ENCODE measurements at regions not wholly inside any gene's neighbourhood (a gene's known extent, or its start where the extent isn't known, plus 50 kb on each side); places are given as distances from the start of the nearest gene placed in this dataset.

- Histone ChIP-seq H3K4me1 (ENCODE audit: control insufficient read depth in 3 of 3, insufficient read depth in 2 of 3, low read depth in 1 of 3, low read length in 2 of 3) (peaks cover 3 to 27% (median 12%) of the 10 kb centered on the region in 3 donors), H3K36me3 (ENCODE audit: control insufficient read depth in 3 of 3, insufficient read depth in 2 of 3, low read depth in 1 of 3, low read length in 3 of 3) (peaks cover 0 to 3% (median 0%) of the 10 kb centered on the region in 3 donors), H3K27ac (ENCODE audit: low read depth in 1 of 3, low read length in 2 of 3) (no peak overlapping the region), H3K9me3 (ENCODE audit: control insufficient read depth in 2 of 2, insufficient read depth in 1 of 2, low read depth in 1 of 2, low read length in 1 of 2) (no peaks in the 10 kb centered on the region), H3K27me3 (ENCODE audit: control insufficient read depth in 3 of 3, insufficient read depth in 3 of 3, low read length in 3 of 3) (no peaks in the 10 kb centered on the region), H3K4me3 (ENCODE audit: low read depth in 1 of 3, low read length in 3 of 3) (no peak overlapping the region)
- no peak for FAIRE-seq
- WGBS, 3 donors: 86 to 96% (median 90%) methylated on average over 7 of the region's 7 CpGs
- no peak for DNase-seq
Observed at GRCh38 chr2:134201533-134201932, 52.3 kb upstream of the MGAT5 start.

DNA sequence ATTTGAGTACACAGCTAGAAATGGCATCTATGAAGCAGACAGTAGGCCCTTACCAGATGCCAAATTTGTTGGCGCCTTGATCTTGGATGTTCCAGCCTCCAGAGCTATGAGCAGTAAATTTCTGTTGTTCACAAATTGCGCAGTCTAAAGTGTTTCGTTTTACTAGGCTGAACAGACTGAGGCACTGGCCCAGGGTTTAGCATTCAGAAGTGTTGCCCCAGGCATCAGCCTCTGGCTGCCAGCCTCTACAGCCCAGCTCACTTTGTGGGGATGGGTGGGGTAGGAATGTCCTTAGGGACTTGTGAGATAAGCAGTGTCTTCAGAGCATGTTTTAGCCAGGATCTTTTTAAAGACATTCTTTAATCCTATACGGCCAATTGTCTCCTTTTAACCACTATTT is 51.5 kb upstream of the MGAT5 start:
- WGBS, 3 donors: 76 to 89% (median 86%) methylated on average over 4 of the region's 4 CpGs
- no peak for FAIRE-seq

DNA sequence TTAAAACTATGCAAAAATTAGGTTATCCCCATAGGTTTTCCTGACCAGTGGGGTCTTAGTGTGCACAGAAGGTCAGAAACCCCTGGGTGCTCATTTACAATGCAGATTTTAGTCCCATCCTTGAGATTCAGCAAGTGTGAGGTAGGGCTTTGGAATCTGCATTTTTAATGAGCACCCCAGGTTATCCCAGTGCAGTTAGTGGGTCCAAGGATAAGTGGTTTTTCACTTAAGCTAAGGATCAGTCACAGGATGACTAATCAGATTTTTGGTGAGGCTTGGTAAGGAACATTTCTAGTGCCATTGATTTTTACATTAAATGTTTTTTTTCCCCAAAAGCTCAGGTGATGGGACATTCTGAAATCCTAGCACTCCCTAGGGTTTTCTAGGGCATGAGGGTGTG is 50.7 kb upstream of the MGAT5 start:
- H3K9me3 ChIP-seq (ENCODE audit: control insufficient read depth in 2 of 2, insufficient read depth in 1 of 2, low read depth in 1 of 2, low read length in 1 of 2): no peaks in the 10 kb centered on the region
- FAIRE-seq: no peak
- H3K27ac ChIP-seq (ENCODE audit: low read depth in 1 of 3, low read length in 2 of 3): no peak overlapping the region
- H3K36me3 ChIP-seq (ENCODE audit: control insufficient read depth in 3 of 3, insufficient read depth in 2 of 3, low read depth in 1 of 3, low read length in 3 of 3): peaks cover 0 to 3% (median 0%) of the 10 kb centered on the region in 3 donors
- no peaks in the 10 kb centered on the region for H3K27me3 ChIP-seq (ENCODE audit: control insufficient read depth in 3 of 3, insufficient read depth in 3 of 3, low read length in 3 of 3)
- DNase-seq: no peak
- H3K4me3 ChIP-seq (ENCODE audit: low read depth in 1 of 3, low read length in 3 of 3): no peak overlapping the region
- peaks cover 3 to 22% (median 7%) of the 10 kb centered on the region in 3 donors for H3K4me1 ChIP-seq (ENCODE audit: control insufficient read depth in 3 of 3, insufficient read depth in 2 of 3, low read depth in 1 of 3, low read length in 2 of 3)

More for the DNA sequence above, 51.5 kb upstream of the MGAT5 start:
- no peak overlapping the region for H3K4me3 ChIP-seq (ENCODE audit: low read depth in 1 of 3, low read length in 3 of 3)
- DNase-seq: no peak
- H3K4me1 ChIP-seq (ENCODE audit: control insufficient read depth in 3 of 3, insufficient read depth in 2 of 3, low read depth in 1 of 3, low read length in 2 of 3): peaks cover 3 to 29% (median 12%) of the 10 kb centered on the region in 3 donors
- no peaks in the 10 kb centered on the region for H3K9me3 ChIP-seq (ENCODE audit: control insufficient read depth in 2 of 2, insufficient read depth in 1 of 2, low read depth in 1 of 2, low read length in 1 of 2)
- H3K27ac ChIP-seq (ENCODE audit: low read depth in 1 of 3, low read length in 2 of 3): no peak overlapping the region
- no peaks in the 10 kb centered on the region for H3K27me3 ChIP-seq (ENCODE audit: control insufficient read depth in 3 of 3, insufficient read depth in 3 of 3, low read length in 3 of 3)
- H3K36me3 ChIP-seq (ENCODE audit: control insufficient read depth in 3 of 3, insufficient read depth in 2 of 3, low read depth in 1 of 3, low read length in 3 of 3): peaks cover 0 to 3% (median 0%) of the 10 kb centered on the region in 3 donors
